Subcutaneous abdominal adipose tissue (tissue), 5 donors: ENCODE measurements at regions not wholly inside any gene's neighbourhood (a gene's known extent, or its start where the extent isn't known, plus 50 kb on each side); places are given as distances from the start of the nearest gene placed in this dataset.

Experiments
- H3K27ac ChIP-seq: one replicate; pipeline ENCODE4 v1.7.0; 2013; ENCODE audit warnings: low read depth, mild to moderate bottlenecking, inconsistent platforms, low read length, moderate library complexity
- H3K27me3 ChIP-seq, 5 donors: one replicate each; pipeline ENCODE4 v1.7.0; 2013; ENCODE audit warnings: low read length in 5 of 5, inconsistent platforms in 1 of 5; ENCODE audit not compliant: control insufficient read depth in 5 of 5, insufficient read depth in 4 of 5
- H3K36me3 ChIP-seq, 5 donors: one replicate each; pipeline ENCODE4 v1.7.0; 2013; ENCODE audit warnings: low read length in 5 of 5; ENCODE audit not compliant: control insufficient read depth in 5 of 5, insufficient read depth in 5 of 5
- H3K4me1 ChIP-seq, 5 donors: one replicate each; pipeline ENCODE4 v1.7.0; 2013; ENCODE audit warnings: low read length in 5 of 5, mild to moderate bottlenecking in 3 of 5, moderate library complexity in 1 of 5; ENCODE audit not compliant: control insufficient read depth in 5 of 5, insufficient read depth in 5 of 5
- H3K4me3 ChIP-seq, 5 donors: one replicate each; pipeline ENCODE4 v1.7.0; 2013; ENCODE audit warnings: low read length in 5 of 5, low read depth in 1 of 5
- H3K9ac ChIP-seq, 5 donors: one replicate each; pipeline ENCODE4 v1.7.0; 2013; ENCODE audit warnings: low read length in 5 of 5, mild to moderate bottlenecking in 4 of 5, moderate library complexity in 3 of 5
- H3K9me3 ChIP-seq, 5 donors: one replicate each; pipeline ENCODE4 v1.7.0; 2013; ENCODE audit warnings: low read length in 5 of 5; ENCODE audit not compliant: control insufficient read depth in 5 of 5
- donor health status: healthy.
- donor health status: healthy.
- donor health status: healthy.
- donor health status: healthy.
- donor health status: healthy.

- peaks cover 0 to 2% (median 0%) of the 10 kb centered on the region in 5 donors for H3K9me3 ChIP-seq
- no peak overlapping the region for H3K27ac ChIP-seq
- H3K36me3 ChIP-seq, result no peaks in the 10 kb centered on the region
- H3K4me1 ChIP-seq, result no peaks in the 10 kb centered on the region
- no peak overlapping the region for H3K9ac ChIP-seq
- no peak overlapping the region for H3K4me3 ChIP-seq
- peaks cover 0 to 3% (median 0%) of the 10 kb centered on the region in 5 donors for H3K27me3 ChIP-seq
Observed at GRCh38 chr11:112511911-112512310, 251.3 kb upstream of the PLET1 start.

DNA sequence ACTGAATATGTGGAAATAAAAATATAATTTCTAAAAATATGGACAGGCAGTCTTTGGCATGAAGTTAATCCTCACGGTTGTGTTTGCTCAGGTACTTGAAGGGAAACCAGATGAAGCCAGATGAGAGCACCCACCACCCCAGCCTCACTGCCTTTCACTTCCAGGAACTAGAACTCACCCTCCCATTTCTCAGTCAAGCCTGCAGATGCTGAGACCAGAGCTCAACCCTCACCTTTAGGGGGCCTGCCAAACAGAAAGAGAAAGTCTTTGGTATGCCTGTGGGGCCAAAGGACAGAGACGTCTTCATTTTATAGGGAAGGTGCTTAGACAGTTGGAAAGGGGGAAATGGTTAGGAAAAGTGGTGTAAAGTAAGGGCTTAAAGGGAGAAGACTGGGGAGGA, 252.8 kb upstream of the PLET1 start:
- no peaks in the 10 kb centered on the region for H3K4me1 ChIP-seq
- H3K9ac ChIP-seq, result no peak overlapping the region
- H3K27me3 ChIP-seq, result peaks cover 0 to 3% (median 0%) of the 10 kb centered on the region in 5 donors
- H3K36me3 ChIP-seq, result no peaks in the 10 kb centered on the region
- H3K4me3 ChIP-seq, result no peak overlapping the region
- H3K9me3 ChIP-seq, result peaks cover 0 to 2% (median 0%) of the 10 kb centered on the region in 5 donors
- H3K27ac ChIP-seq, result no peak overlapping the region

GRCh38 chr11:112514011-112514740, 253.5 kb upstream of the PLET1 start:
- no peaks in the 10 kb centered on the region for H3K4me1 ChIP-seq
- H3K4me3 ChIP-seq, result no peak overlapping the region
- no peak overlapping the region for H3K27ac ChIP-seq
- no peak overlapping the region for H3K9ac ChIP-seq
- H3K36me3 ChIP-seq, result no peaks in the 10 kb centered on the region
- H3K27me3 ChIP-seq, result peaks cover 0 to 3% (median 0%) of the 10 kb centered on the region in 5 donors
- peaks cover 0 to 2% (median 0%) of the 10 kb centered on the region in 5 donors for H3K9me3 ChIP-seq

- H3K4me3 ChIP-seq, result no peak overlapping the region
- no peaks in the 10 kb centered on the region for H3K36me3 ChIP-seq
- H3K4me1 ChIP-seq, result no peaks in the 10 kb centered on the region
- no peak overlapping the region for H3K9ac ChIP-seq
- peaks cover 0 to 3% (median 0%) of the 10 kb centered on the region in 5 donors for H3K27me3 ChIP-seq
- no peak overlapping the region for H3K27ac ChIP-seq
- no peaks in the 10 kb centered on the region for H3K9me3 ChIP-seq
Observed at GRCh38 chr11:112516261-112516660, 255.6 kb upstream of the PLET1 start.

DNA sequence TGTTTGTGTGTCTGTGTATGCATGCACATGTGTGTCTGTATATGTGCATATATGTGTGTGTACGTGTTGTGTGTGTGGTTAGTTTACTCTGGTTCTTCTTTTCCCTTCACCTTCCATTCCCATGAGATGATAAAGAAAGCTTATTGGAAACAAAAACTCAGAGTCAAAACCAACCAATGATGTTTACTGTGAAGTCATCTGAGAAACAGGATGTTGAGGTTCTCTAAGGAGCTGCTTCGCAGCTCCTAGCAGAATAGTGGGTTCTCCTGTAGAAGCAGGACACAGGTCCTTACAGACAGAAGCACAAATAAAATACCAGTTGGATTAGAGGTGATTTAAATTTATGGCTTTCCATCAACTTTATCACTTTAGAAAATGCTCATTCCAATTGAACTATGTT, 256.1 kb upstream of the PLET1 start:
- Histone ChIP-seq H3K27me3 (peaks cover 0 to 3% (median 0%) of the 10 kb centered on the region in 5 donors), H3K27ac (no peak overlapping the region), H3K9me3 (no peaks in the 10 kb centered on the region), H3K4me3 (no peak overlapping the region), H3K9ac (no peak overlapping the region), H3K36me3 (no peaks in the 10 kb centered on the region), H3K4me1 (no peaks in the 10 kb centered on the region)

DNA sequence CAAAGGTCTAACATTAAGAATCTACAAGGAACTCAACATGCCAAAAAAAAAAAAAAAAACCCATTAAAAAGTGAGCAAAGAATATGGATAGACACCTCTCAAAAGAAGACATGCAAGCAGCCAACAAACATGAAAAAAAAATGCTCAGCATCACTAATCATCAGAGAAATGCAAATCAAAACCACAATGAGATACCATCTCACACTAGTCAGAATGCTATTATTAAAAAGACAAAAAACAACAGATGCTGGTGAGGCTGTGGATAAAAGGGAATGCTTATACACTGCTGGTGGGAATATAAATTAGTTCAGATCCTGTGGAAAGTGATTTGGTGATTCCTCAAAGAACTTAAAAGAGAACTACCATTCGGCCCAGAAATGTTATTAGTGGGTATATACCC, 257.7 kb upstream of the PLET1 start:
- Histone ChIP-seq H3K27me3 (peaks cover 0 to 3% (median 0%) of the 10 kb centered on the region in 5 donors), H3K4me3 (no peak overlapping the region), H3K27ac (no peak overlapping the region), H3K9me3 (no peaks in the 10 kb centered on the region), H3K36me3 (no peaks in the 10 kb centered on the region), H3K9ac (no peak overlapping the region), H3K4me1 (peaks cover 0 to 2% (median 0%) of the 10 kb centered on the region in 5 donors)

GRCh38 chr11:112519751-112520150, 259.1 kb upstream of the PLET1 start:
- peaks cover 2 to 15% (median 10%) of the 10 kb centered on the region in 5 donors for H3K4me1 ChIP-seq
- no peaks in the 10 kb centered on the region for H3K27me3 ChIP-seq
- no peaks in the 10 kb centered on the region for H3K36me3 ChIP-seq
- H3K9ac ChIP-seq, result no peak overlapping the region
- H3K9me3 ChIP-seq, result no peaks in the 10 kb centered on the region
- no peak overlapping the region for H3K4me3 ChIP-seq
- H3K27ac ChIP-seq, result no peak overlapping the region

DNA sequence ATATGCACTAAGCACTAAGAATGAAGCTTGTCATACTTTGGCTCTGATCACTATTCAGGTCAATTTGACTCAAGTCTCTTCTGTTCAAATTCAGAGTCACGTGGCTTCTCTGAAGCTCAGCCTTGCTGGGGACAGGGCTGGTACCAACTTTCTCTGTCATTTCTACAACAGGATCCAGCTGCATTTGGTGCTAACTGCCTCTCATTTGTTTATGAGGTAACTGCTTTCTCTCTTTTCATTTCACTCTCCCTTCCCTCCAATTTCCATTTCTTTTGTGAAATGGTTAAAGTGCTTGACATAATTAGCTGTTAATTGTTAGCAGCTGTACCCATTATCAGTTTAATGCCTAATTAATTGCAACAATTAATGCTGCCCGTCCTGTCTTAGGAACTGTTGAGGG, 259.7 kb upstream of the PLET1 start:
- Histone ChIP-seq H3K4me1 (peaks cover 5 to 21% (median 16%) of the 10 kb centered on the region in 5 donors), H3K9ac (no peak overlapping the region), H3K9me3 (no peaks in the 10 kb centered on the region), H3K27me3 (no peaks in the 10 kb centered on the region), H3K4me3 (no peak overlapping the region), H3K27ac (no peak overlapping the region), H3K36me3 (no peaks in the 10 kb centered on the region)

DNA sequence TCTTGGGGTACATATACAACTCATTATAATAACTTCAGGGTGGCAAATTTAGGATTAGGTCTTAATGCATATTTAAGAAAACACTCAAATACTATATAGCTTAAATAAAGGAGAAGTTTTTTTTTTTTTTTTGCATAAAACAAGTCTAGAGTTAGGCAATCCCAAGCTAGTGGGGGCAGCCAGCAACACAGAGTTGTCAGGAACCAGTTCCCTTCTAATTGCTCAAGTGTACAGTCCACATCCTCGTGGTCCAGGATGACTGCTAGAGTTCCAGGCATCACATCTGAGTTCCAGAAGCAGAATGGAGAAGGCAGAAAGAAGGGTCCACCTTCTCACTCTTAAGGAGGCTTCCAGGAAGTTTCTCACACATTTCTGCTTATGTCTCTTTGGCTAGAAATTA, 261.9 kb upstream of the PLET1 start:
- Histone ChIP-seq H3K4me1 (peaks cover 5 to 39% (median 32%) of the 10 kb centered on the region in 5 donors), H3K4me3 (no peak overlapping the region), H3K9me3 (no peaks in the 10 kb centered on the region), H3K36me3 (no peaks in the 10 kb centered on the region), H3K27me3 (no peaks in the 10 kb centered on the region), H3K9ac (no peak overlapping the region), H3K27ac (no peak overlapping the region)

DNA sequence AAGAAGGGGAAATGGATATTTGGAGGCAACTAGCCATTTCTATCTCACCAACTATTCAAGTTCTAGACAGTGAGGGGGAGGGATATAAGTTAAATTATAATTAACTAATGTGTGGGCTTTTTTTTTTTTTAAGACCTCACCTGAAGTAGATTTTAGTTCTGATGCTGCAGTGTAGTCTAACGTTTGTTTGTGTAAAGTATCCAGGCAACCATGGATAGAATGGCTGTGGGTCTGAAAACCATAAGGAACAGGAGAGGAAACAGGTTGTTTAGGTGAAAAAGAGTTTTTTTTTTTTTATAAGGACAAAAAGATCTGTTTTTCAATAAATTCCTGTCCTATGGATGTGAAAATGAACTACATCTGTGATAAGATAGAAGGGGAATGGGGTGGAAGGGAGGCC, 262.4 kb upstream of the PLET1 start:
- H3K4me3 ChIP-seq, result no peak overlapping the region
- H3K36me3 ChIP-seq, result no peaks in the 10 kb centered on the region
- H3K27me3 ChIP-seq, result no peaks in the 10 kb centered on the region
- no peak overlapping the region for H3K27ac ChIP-seq
- no peaks in the 10 kb centered on the region for H3K9me3 ChIP-seq
- H3K9ac ChIP-seq, result no peak overlapping the region
- H3K4me1 ChIP-seq, result peaks cover 5 to 39% (median 32%) of the 10 kb centered on the region in 5 donors
